Endothelial cell of umbilical vein (primary cell): ENCODE measurements at regions not wholly inside any gene's neighbourhood (a gene's known extent, or its start where the extent isn't known, plus 50 kb on each side); places are given as distances from the start of the nearest gene placed in this dataset.

Experiments used
- FOS ChIP-seq: IDR thresholded peaks from 2 replicates; pipeline ENCODE4 v1.6.1; 2011; ENCODE audit warnings: mild to moderate bottlenecking, low read length, moderate library complexity, borderline replicate concordance; ENCODE audit not compliant: insufficient read depth
- GATA2 ChIP-seq: IDR thresholded peaks from 2 replicates; pipeline ENCODE4 v1.7.0; 2011; ENCODE audit warnings: low read depth, mild to moderate bottlenecking, moderate library complexity, mixed read lengths, low read length; ENCODE audit not compliant: insufficient read length, insufficient read depth
- TF ChIP-seq, protein P1 (sequence below), 2 donors: IDR thresholded peaks; 1 replicate in 1 of 2; 2 replicates in 1 of 2; pipeline ENCODE4 v1.5.1; 2011; ENCODE audit warnings: low read length in 2 of 2, mild to moderate bottlenecking in 2 of 2, moderate library complexity in 2 of 2, control low read depth in 1 of 2, inconsistent platforms in 1 of 2, low read depth in 1 of 2; ENCODE audit not compliant: insufficient read depth in 1 of 2; ENCODE audit errors: extremely low read depth in 1 of 2

DNA sequence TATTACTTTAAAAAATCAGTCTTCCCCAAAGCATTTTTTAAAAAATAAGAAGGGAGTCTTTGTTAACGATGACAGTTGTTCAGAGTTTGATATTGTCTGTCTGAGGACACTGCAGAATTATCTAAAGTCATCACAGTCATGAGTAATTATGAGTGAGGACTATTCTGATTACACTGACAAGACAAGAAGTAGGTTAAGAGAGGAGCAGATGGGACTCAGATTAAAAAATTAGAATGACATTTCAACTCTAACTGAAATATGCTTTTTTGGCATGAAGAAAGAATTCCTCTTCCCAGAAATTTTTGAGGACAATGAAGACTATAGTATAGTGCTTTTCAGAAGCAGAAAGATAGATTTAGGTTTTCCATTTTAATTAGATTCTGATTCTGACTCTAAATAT, 456.5 kb downstream of the EPHA7 start:
- TF ChIP-seq, protein P1, sequence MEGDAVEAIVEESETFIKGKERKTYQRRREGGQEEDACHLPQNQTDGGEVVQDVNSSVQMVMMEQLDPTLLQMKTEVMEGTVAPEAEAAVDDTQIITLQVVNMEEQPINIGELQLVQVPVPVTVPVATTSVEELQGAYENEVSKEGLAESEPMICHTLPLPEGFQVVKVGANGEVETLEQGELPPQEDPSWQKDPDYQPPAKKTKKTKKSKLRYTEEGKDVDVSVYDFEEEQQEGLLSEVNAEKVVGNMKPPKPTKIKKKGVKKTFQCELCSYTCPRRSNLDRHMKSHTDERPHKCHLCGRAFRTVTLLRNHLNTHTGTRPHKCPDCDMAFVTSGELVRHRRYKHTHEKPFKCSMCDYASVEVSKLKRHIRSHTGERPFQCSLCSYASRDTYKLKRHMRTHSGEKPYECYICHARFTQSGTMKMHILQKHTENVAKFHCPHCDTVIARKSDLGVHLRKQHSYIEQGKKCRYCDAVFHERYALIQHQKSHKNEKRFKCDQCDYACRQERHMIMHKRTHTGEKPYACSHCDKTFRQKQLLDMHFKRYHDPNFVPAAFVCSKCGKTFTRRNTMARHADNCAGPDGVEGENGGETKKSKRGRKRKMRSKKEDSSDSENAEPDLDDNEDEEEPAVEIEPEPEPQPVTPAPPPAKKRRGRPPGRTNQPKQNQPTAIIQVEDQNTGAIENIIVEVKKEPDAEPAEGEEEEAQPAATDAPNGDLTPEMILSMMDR (IDR thresholded peaks at IDR 0.05; ENCODE audit: extremely low read depth in 1 of 2, insufficient read depth in 1 of 2, low read depth in 1 of 2, low read length in 2 of 2), result no peak
- TF ChIP-seq GATA2, result no peak
- TF ChIP-seq FOS, result no peak
